Activated CD4-positive, alpha-beta T cell treated with anti-CD3 and anti-CD28 coated beads for 36 hours (primary cell): ENCODE measurements at regions not wholly inside any gene's neighbourhood (a gene's known extent, or its start where the extent isn't known, plus 50 kb on each side); places are given as distances from the start of the nearest gene placed in this dataset.
A peak's percentile ranks its signal among the peaks of the same experiment; 100 is the strongest.

Source experiments
- ATAC-seq: fragments of 200-7000 bp; cut with Tn5 transposase; one replicate; pipeline ENCODE4 v1.10.0; 2021; ENCODE audit warnings: mild to moderate bottlenecking, moderate library complexity
- CTCF ChIA-PET: fragments of 350-600 bp; sonication (Branson Sonifier 250); formaldehyde crosslinking; loops from one replicate; lab custom pipeline; 2021; ENCODE audit warnings: antibody characterized with exemption; lab: Charles Lee
- POLR2A ChIA-PET: fragments of 350-600 bp; sonication (Branson Sonifier 250); formaldehyde crosslinking; loops from one replicate; lab custom pipeline; 2021; ENCODE audit warnings: antibody characterized with exemption, inconsistent platforms; lab: Charles Lee
- DNase-seq: peaks from one replicate; pipeline ENCODE4 v3.0.0-alpha.2; 2020
- H3K27ac Mint-ChIP-seq: one replicate; pipeline ENCODE4 v1.8.0; 2021; ENCODE audit warnings: mixed read lengths
- H3K27me3 Mint-ChIP-seq: one replicate; pipeline ENCODE4 v1.8.0; 2021; ENCODE audit warnings: mixed read lengths
- H3K36me3 Mint-ChIP-seq: one replicate; pipeline ENCODE4 v1.8.0; 2021; ENCODE audit warnings: low read depth, mixed read lengths
- H3K4me1 Mint-ChIP-seq: one replicate; pipeline ENCODE4 v1.8.0; 2021; ENCODE audit warnings: mixed read lengths
- H3K4me3 Mint-ChIP-seq: one replicate; pipeline ENCODE4 v1.8.0; 2021; ENCODE audit warnings: mild to moderate bottlenecking, moderate library complexity, mixed read lengths
- H3K9me3 Mint-ChIP-seq: one replicate; pipeline ENCODE4 v1.8.0; 2021; ENCODE audit warnings: low read depth, mixed read lengths
- intact Hi-C, 2 experiments: fragments of 100-400 bp; cut with DNase I in 1 of 2; cut with micrococcal nuclease in 1 of 2; formaldehyde crosslinking; loops; one replicate each; pipeline versions ENCODE4 v1.14.2 to v1.15.1; 2022 to 2024; cut with DNase I, micrococcal nuclease

DNA sequence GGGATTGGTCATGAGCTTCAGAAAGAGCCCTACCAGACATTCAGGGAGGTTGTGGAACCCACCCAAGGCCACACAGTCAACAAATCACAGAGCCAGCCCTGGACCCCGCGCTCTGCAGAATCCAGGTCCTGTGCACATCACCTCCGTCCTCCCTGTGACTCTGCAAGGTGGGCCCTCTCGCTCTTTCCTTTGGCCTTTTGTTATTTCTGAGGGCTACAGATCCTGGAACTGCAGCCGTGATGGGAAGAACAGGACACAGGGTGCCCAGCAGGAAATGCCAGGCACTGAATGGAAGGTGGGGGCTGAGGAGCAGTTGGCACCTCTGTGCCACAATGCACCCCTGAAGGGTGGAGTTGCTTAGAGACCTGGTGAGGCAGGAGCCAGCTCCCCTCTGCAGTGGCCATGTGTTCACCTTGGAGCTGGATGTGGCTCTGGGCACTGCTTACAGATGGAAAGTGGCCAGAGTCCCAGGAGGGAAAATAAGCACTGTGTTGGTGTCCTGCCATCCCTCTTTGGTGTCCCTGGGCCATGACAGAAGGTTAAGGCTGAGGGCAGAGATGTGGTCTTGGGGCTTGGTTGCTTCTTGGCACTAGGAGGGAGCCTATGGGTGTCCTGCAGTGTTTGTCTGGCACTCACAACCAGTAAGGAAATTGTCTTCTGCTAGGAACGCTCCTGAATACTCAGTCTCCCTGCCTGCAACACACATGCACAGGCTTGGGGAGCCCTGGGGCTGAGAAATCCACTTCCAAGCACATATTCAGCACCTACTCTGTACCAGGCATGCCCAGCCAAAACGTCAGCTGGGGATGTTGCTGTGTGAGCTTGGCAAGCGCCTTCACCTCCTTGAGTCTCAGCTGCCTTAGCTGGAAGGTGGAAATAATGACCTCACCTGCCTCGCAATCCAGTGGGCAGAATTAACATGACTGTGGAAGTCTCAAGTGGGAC is 98.0 kb upstream of the SLC6A6 start:
- H3K4me1 Mint-ChIP-seq = peaks cover 3% of the 10 kb centered on the region
- H3K27ac Mint-ChIP-seq = no peak overlapping the region
- no peak for ATAC-seq
- H3K36me3 Mint-ChIP-seq = no peaks in the 10 kb centered on the region
- intact Hi-C loops = no loop called here
- H3K27me3 Mint-ChIP-seq = peaks cover 8% of the 10 kb centered on the region
- no peaks in the 10 kb centered on the region for H3K9me3 Mint-ChIP-seq
- no peak overlapping the region for H3K4me3 Mint-ChIP-seq
- DNase-seq = no peak
- POLR2A ChIA-PET = no interaction called here
- CTCF ChIA-PET = no interaction called here

DNA sequence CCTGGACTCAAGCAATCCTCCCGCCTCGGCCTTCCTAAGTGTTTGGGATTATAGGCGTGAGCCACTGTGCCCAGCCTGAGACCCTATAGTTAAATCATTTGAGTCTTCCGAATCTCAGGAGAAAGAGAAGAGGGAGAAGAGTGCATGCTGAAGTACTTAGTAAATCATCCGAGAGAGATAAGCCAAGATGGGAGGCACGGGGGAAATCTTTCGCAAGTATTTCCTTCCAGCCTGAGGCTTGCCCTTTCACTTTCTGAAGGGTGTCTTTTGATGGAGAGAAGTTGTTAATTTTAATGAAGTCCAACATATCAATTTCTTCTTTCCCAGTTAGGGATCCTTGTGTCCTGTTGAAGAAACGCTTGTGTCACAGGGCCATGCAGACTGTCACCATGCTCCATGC is 97.1 kb upstream of the SLC6A6 start:
- DNase-seq (no peak), ATAC-seq (no peak)
- Mint-ChIP-seq H3K27me3 (peaks cover 10% of the 10 kb centered on the region), H3K4me1 (peaks cover 3% of the 10 kb centered on the region), H3K9me3 (no peaks in the 10 kb centered on the region), H3K4me3 (no peak overlapping the region), H3K36me3 (no peaks in the 10 kb centered on the region), H3K27ac (no peak overlapping the region)
- CTCF ChIA-PET = no interaction called here
- POLR2A ChIA-PET = no interaction called here
- intact Hi-C loops = no loop called here

- Mint-ChIP-seq H3K4me1 (peaks cover 3% of the 10 kb centered on the region), H3K36me3 (no peaks in the 10 kb centered on the region), H3K4me3 (no peak overlapping the region), H3K27ac (no peak overlapping the region), H3K27me3 (peaks cover 10% of the 10 kb centered on the region), H3K9me3 (no peaks in the 10 kb centered on the region)
- POLR2A ChIA-PET = no interaction called here
- intact Hi-C loops = no loop called here
- CTCF ChIA-PET = no interaction called here
- DNase-seq (no peak), ATAC-seq (no peak)
Measured at GRCh38 chr3:14306142-14306541, 96.3 kb upstream of the SLC6A6 start.

GRCh38 chr3:14307656-14308302 is 94.6 kb upstream of the SLC6A6 start:
- POLR2A ChIA-PET = no interaction called here
- H3K4me3 Mint-ChIP-seq = no peak overlapping the region
- H3K4me1 Mint-ChIP-seq = peaks cover 3% of the 10 kb centered on the region
- no peaks in the 10 kb centered on the region for H3K36me3 Mint-ChIP-seq
- CTCF ChIA-PET = no interaction called here
- no peak for ATAC-seq
- peaks cover 15% of the 10 kb centered on the region for H3K27me3 Mint-ChIP-seq
- intact Hi-C loops = no loop called here
- no peaks in the 10 kb centered on the region for H3K9me3 Mint-ChIP-seq
- H3K27ac Mint-ChIP-seq = no peak overlapping the region
- no peak for DNase-seq

DNA sequence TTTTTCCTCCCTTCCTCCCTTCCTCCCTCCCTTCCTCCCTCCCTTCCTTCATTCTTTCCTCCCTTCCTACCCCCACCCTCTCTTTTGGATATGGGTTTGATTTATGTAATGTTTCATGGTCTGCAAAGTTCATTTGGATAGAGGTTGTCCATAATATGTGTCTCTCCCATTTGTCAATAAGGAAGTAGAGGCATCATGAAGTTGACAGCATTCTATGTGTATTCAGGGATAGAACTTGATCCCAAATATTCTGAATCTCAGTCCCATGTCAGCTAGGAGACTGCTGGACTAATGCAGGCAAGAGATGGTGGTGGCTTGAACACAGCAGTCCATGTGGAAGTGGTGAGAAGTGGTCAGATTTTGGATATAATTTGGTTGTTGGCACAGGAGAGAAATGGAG is 90.7 kb upstream of the SLC6A6 start:
- H3K9me3 Mint-ChIP-seq = no peaks in the 10 kb centered on the region
- no peak for ATAC-seq
- no peaks in the 10 kb centered on the region for H3K4me1 Mint-ChIP-seq
- no peak overlapping the region for H3K4me3 Mint-ChIP-seq
- intact Hi-C loops = no loop called here
- no peak overlapping the region for H3K27ac Mint-ChIP-seq
- H3K27me3 Mint-ChIP-seq = peaks cover 11% of the 10 kb centered on the region
- ChIA-PET POLR2A (no interaction called here), CTCF (no interaction called here)
- H3K36me3 Mint-ChIP-seq = no peaks in the 10 kb centered on the region
- DNase-seq = no peak

GRCh38 chr3:14312375-14312774 is 90.0 kb upstream of the SLC6A6 start:
- ATAC-seq (no peak), DNase-seq (no peak)
- Mint-ChIP-seq H3K4me3 (no peak overlapping the region), H3K9me3 (no peaks in the 10 kb centered on the region), H3K27me3 (peaks cover 9% of the 10 kb centered on the region), H3K27ac (no peak overlapping the region), H3K36me3 (no peaks in the 10 kb centered on the region), H3K4me1 (no peaks in the 10 kb centered on the region)
- intact Hi-C loops = no loop called here
- POLR2A ChIA-PET = no interaction called here
- CTCF ChIA-PET = no interaction called here

DNA sequence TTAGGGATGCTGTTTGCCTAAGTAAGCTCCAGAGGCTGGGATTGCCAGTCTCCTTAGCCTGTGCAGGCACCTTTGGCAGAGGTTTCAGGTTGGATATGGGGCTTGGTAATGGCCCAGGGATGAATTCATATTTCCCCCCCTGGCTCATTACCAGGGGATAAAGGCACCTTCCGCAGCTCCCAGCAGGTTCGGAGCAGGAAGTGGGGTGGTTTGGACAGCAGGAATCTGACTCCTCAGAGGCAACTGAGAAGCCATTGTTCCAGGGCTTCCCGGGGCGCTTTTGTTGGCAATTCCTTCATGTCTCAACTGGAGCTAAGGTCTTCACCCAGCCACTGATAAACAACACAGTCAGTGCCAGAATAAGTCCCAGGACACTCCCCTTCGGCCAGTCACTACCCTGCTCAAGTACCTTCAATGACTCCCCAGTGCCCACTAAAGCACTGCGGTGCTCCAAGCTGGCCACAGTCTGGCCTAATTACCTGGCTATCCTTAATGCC is 85.3 kb upstream of the SLC6A6 start:
- no peak for DNase-seq
- CTCF ChIA-PET = no interaction called here
- H3K4me1 Mint-ChIP-seq = no peaks in the 10 kb centered on the region
- H3K36me3 Mint-ChIP-seq = no peaks in the 10 kb centered on the region
- peaks cover 4% of the 10 kb centered on the region for H3K9me3 Mint-ChIP-seq
- H3K4me3 Mint-ChIP-seq = no peak overlapping the region
- peaks cover under 1% of the 10 kb centered on the region for H3K27me3 Mint-ChIP-seq
- intact Hi-C loops = no loop called here
- H3K27ac Mint-ChIP-seq = no peak overlapping the region
- no peak for ATAC-seq
- POLR2A ChIA-PET = no interaction called here

DNA sequence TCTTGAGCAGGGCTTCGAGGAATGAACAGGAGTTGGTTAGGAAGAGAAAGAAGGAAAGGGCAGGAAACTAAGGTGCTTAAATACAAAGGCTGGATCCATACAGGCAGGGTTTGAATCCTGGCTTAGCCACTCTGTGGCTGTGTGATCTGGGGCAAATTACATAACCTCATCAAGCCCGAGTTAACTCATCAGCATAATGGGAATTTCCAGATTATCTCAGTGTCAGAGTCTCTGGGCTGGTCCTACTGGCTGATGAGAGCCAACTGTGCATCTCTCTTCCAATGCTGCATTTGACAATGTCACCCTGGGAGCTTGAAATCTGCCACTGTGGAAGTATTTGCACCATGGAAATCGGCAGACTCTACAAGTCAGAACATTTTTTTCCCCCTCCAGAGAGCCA is 83.8 kb upstream of the SLC6A6 start:
- H3K36me3 Mint-ChIP-seq = no peaks in the 10 kb centered on the region
- H3K27ac Mint-ChIP-seq = no peak overlapping the region
- H3K9me3 Mint-ChIP-seq = peaks cover 4% of the 10 kb centered on the region
- H3K27me3 Mint-ChIP-seq = no peaks in the 10 kb centered on the region
- no peak for ATAC-seq
- intact Hi-C loops = no loop called here
- ChIA-PET CTCF (interaction anchor here (0.8 kb wide), 1 partner anchor 1283 kb away, joined by 3 read pairs; no protein-coding TSS in a partner anchor), POLR2A (no interaction called here)
- no peaks in the 10 kb centered on the region for H3K4me1 Mint-ChIP-seq
- no peak overlapping the region for H3K4me3 Mint-ChIP-seq
- DNase-seq = no peak

GRCh38 chr3:14319654-14320182 is 82.7 kb upstream of the SLC6A6 start:
- intact Hi-C loops = no loop called here
- Mint-ChIP-seq H3K27ac (no peak overlapping the region), H3K27me3 (no peaks in the 10 kb centered on the region), H3K4me3 (no peak overlapping the region), H3K9me3 (peaks cover 4% of the 10 kb centered on the region), H3K4me1 (no peaks in the 10 kb centered on the region), H3K36me3 (no peaks in the 10 kb centered on the region)
- POLR2A ChIA-PET = no interaction called here
- DNase-seq = peak; percentile 49
- CTCF ChIA-PET = interaction anchor here (0.6 to 0.7 kb wide), 3 partner anchors 11 to 899 kb away, joined by 3 read pairs; no protein-coding TSS in a partner anchor
- ATAC-seq = peak; percentile 89

DNA sequence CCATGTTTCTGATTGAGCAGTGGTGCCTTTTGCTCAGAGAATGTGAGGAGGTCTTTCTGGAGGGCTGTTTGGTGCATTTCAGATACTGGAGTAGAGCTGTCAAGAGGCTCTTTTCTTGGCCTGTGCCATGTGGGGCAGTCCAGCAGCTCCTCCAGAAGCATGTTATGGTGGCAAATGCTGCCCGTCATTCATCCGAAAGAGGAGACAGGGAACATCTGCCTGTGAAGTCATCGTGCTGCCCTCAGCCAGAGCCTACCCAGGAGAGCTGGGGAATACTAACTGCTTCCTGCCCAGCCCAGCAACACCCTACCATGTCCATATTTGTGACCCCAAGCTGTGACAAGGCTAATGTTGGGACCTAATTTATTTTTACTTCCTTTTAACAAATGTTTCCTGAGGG is 82.2 kb upstream of the SLC6A6 start:
- POLR2A ChIA-PET = no interaction called here
- no peak for DNase-seq

DNA sequence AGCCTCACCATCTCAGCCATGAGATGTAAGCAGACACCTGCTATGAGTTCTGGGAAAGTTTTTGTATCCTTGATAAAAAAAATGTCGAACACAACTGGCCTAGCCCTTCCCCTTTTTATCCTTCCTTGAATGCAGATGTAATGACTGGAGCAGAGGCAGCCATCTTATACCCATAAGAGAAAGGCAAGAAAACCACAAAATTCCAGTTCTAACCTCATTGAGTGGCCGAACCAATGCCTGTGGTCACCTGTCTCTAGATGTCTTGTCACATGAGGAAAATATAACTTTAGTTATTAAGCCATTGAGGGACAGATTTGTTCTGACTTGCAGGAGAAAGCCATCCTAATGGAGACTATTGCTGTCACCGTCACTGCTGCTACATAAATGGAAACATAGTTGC is 80.4 kb upstream of the SLC6A6 start:
- intact Hi-C loops = no loop called here
- no peak for ATAC-seq
- Mint-ChIP-seq H3K9me3 (peaks cover 4% of the 10 kb centered on the region), H3K27ac (no peak overlapping the region), H3K4me3 (no peak overlapping the region), H3K27me3 (no peaks in the 10 kb centered on the region), H3K4me1 (no peaks in the 10 kb centered on the region), H3K36me3 (no peaks in the 10 kb centered on the region)
- ChIA-PET CTCF (no interaction called here), POLR2A (no interaction called here)
- DNase-seq = no peak

More for the DNA sequence above, 82.2 kb upstream of the SLC6A6 start:
- H3K9me3 Mint-ChIP-seq = peaks cover 4% of the 10 kb centered on the region
- no peak overlapping the region for H3K4me3 Mint-ChIP-seq
- H3K27me3 Mint-ChIP-seq = no peaks in the 10 kb centered on the region
- ATAC-seq = no peak
- intact Hi-C loops = no loop called here
- H3K36me3 Mint-ChIP-seq = no peaks in the 10 kb centered on the region
- no peaks in the 10 kb centered on the region for H3K4me1 Mint-ChIP-seq
- H3K27ac Mint-ChIP-seq = no peak overlapping the region
- CTCF ChIA-PET = interaction anchor here (0.6 to 1.2 kb wide), 3 partner anchors 11 to 899 kb away, joined by 3 read pairs; no protein-coding TSS in a partner anchor
